ENCODE measurements at regions not wholly inside any gene's neighbourhood (a gene's known extent, or its start where the extent isn't known, plus 50 kb on each side); places are given as distances from the start of the nearest gene placed in this dataset.

DNA sequence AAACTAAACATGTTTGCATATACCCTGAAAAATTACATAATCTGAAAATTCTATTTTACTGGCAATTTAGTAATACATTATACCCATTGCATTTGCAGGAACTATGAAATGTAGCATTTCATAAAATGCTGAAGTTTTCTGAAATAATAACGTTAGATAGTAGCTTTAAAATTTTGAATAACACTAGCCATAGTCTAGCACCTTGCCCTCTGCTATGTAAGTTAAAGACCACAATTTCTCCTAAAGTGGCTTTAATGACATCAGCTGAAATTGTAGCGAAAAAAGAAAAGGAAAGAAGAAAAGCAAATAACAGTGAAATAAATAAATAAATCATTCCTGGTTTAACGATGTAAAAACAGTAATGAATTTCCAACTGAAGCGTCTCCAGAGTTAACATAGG lies 172.8 kb upstream of the RASA1 start:
- Histone ChIP-seq H3K27me3 (ENCODE audit: low read length) (no peaks in the 10 kb centered on the region), H4K20me1 (ENCODE audit: low read depth, low read length) (no peaks in the 10 kb centered on the region), H3K4me3 (ENCODE audit: insufficient read depth, low read length, poor library complexity, severe bottlenecking) (no peak overlapping the region), H3K9me3 (ENCODE audit: insufficient read depth, low read length) (no peaks in the 10 kb centered on the region), H3K4me2 (ENCODE audit: low read depth, low read length, poor library complexity, severe bottlenecking) (no peak overlapping the region), H3K9me2 (replicated peaks; ENCODE audit: insufficient read depth, low read length) (no peaks in the 10 kb centered on the region), H3K9ac (ENCODE audit: low read length) (no peak overlapping the region), H2AFZ (ENCODE audit: low read depth, low read length, severe bottlenecking) (no peak overlapping the region), H3K27ac (ENCODE audit: low read depth, low read length) (no peak overlapping the region), H3F3A (ENCODE audit: insufficient read depth) (no peaks in the 10 kb centered on the region), H3K36me3 (ENCODE audit: low read length) (no peaks in the 10 kb centered on the region), H3K79me2 (ENCODE audit: insufficient read depth, low read length) (no peaks in the 10 kb centered on the region)
- no peak for TF ChIP-seq EZH2phosphoT487 (conservative IDR thresholded peaks at IDR 0.05; ENCODE audit: low read length)
- TF ChIP-seq, protein P1, sequence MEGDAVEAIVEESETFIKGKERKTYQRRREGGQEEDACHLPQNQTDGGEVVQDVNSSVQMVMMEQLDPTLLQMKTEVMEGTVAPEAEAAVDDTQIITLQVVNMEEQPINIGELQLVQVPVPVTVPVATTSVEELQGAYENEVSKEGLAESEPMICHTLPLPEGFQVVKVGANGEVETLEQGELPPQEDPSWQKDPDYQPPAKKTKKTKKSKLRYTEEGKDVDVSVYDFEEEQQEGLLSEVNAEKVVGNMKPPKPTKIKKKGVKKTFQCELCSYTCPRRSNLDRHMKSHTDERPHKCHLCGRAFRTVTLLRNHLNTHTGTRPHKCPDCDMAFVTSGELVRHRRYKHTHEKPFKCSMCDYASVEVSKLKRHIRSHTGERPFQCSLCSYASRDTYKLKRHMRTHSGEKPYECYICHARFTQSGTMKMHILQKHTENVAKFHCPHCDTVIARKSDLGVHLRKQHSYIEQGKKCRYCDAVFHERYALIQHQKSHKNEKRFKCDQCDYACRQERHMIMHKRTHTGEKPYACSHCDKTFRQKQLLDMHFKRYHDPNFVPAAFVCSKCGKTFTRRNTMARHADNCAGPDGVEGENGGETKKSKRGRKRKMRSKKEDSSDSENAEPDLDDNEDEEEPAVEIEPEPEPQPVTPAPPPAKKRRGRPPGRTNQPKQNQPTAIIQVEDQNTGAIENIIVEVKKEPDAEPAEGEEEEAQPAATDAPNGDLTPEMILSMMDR (IDR thresholded peaks at IDR 0.05; ENCODE audit: insufficient read depth, low read length, poor library complexity, severe bottlenecking), result no peak

DNA sequence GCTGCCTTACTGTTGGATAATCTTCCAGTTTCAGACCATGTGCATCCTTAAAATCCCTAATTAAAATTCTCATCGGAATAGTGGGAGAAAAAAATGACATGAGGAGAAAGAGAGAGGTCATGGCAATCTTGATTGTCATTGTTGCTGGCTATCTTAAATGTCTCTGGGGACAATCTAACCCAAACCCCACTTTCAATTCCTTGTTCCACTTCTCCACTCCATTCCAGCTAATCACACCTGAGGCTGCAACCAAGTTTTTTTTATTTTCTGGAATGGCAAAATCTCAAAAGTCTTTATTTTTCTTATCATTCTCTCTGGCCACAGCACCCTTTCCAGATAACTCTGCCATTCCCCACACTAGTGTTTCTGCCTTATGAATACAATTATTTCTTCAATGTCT lies 171.9 kb upstream of the RASA1 start:
- no peaks in the 10 kb centered on the region for H3K79me2 ChIP-seq (ENCODE audit: insufficient read depth, low read length)
- no peaks in the 10 kb centered on the region for H4K20me1 ChIP-seq (ENCODE audit: low read depth, low read length)
- no peak overlapping the region for H3K27ac ChIP-seq (ENCODE audit: low read depth, low read length)
- H3K9me3 ChIP-seq (ENCODE audit: insufficient read depth, low read length), result no peaks in the 10 kb centered on the region
- no peaks in the 10 kb centered on the region for H3F3A ChIP-seq (ENCODE audit: insufficient read depth)
- H3K27me3 ChIP-seq (ENCODE audit: low read length), result no peaks in the 10 kb centered on the region
- no peak overlapping the region for H3K4me2 ChIP-seq (ENCODE audit: low read depth, low read length, poor library complexity, severe bottlenecking)
- no peaks in the 10 kb centered on the region for H3K9me2 ChIP-seq (replicated peaks; ENCODE audit: insufficient read depth, low read length)
- no peak for TF ChIP-seq EZH2phosphoT487 (conservative IDR thresholded peaks at IDR 0.05; ENCODE audit: low read length)
- TF ChIP-seq, protein P1 (IDR thresholded peaks at IDR 0.05; ENCODE audit: insufficient read depth, low read length, poor library complexity, severe bottlenecking), result no peak
- no peak overlapping the region for H2AFZ ChIP-seq (ENCODE audit: low read depth, low read length, severe bottlenecking)
- no peaks in the 10 kb centered on the region for H3K36me3 ChIP-seq (ENCODE audit: low read length)
- no peak overlapping the region for H3K9ac ChIP-seq (ENCODE audit: low read length)
- H3K4me3 ChIP-seq (ENCODE audit: insufficient read depth, low read length, poor library complexity, severe bottlenecking), result no peak overlapping the region

DNA sequence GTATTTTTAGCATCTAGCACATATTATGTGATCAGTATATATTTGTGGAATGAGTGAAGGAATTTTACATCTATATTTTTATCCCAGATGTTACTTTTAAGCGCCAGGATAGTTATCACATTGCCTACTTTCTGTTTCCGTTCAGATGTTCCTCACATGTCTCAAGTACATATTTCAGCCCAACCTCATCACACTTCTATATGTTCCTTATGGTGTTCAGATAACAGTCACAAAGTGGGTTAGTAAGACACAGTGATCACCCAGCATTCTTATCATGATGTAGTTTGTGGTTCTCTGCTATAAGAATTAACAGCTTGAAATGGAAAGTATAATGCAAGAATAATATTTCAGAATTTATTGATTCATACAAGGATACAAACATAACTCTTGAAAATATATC lies 170.0 kb upstream of the RASA1 start:
- Histone ChIP-seq H3K4me2 (ENCODE audit: low read depth, low read length, poor library complexity, severe bottlenecking) (no peak overlapping the region), H3K36me3 (ENCODE audit: low read length) (no peaks in the 10 kb centered on the region), H3K27ac (ENCODE audit: low read depth, low read length) (no peak overlapping the region), H2AFZ (ENCODE audit: low read depth, low read length, severe bottlenecking) (no peak overlapping the region), H3K9me3 (ENCODE audit: insufficient read depth, low read length) (no peaks in the 10 kb centered on the region), H4K20me1 (ENCODE audit: low read depth, low read length) (no peaks in the 10 kb centered on the region), H3F3A (ENCODE audit: insufficient read depth) (no peaks in the 10 kb centered on the region), H3K9ac (ENCODE audit: low read length) (no peak overlapping the region), H3K9me2 (replicated peaks; ENCODE audit: insufficient read depth, low read length) (no peaks in the 10 kb centered on the region), H3K79me2 (ENCODE audit: insufficient read depth, low read length) (no peaks in the 10 kb centered on the region), H3K27me3 (ENCODE audit: low read length) (no peaks in the 10 kb centered on the region), H3K4me3 (ENCODE audit: insufficient read depth, low read length, poor library complexity, severe bottlenecking) (no peak overlapping the region)
- TF ChIP-seq, protein P1 (IDR thresholded peaks at IDR 0.05; ENCODE audit: insufficient read depth, low read length, poor library complexity, severe bottlenecking), result no peak
- no peak for TF ChIP-seq EZH2phosphoT487 (conservative IDR thresholded peaks at IDR 0.05; ENCODE audit: low read length)
